Hepatic stellate cell (primary cell): ENCODE measurements at regions not wholly inside any gene's neighbourhood (a gene's known extent, or its start where the extent isn't known, plus 50 kb on each side); places are given as distances from the start of the nearest gene placed in this dataset.

Experiments
- DNase-seq: peaks from one replicate; pipeline ENCODE4 v3.0.0; 2011; ENCODE audit warnings: low spot score

GRCh38 chr20:57896563-57896962 lies 186.7 kb upstream of the PMEPA1 start:
- DNase-seq: no peak

- DNase-seq: no peak
These were observed 186.2 kb upstream of the PMEPA1 start for GRCh38 chr20:57896017-57896416.

GRCh38 chr20:57895161-57895855 lies 185.5 kb upstream of the PMEPA1 start:
- no peak for DNase-seq

- DNase-seq: no peak
These were observed 184.7 kb upstream of the PMEPA1 start for GRCh38 chr20:57894522-57894921.

GRCh38 chr20:57894096-57894495 lies 184.3 kb upstream of the PMEPA1 start:
- DNase-seq: no peak

- DNase-seq: no peak
These were observed 183.7 kb upstream of the PMEPA1 start for GRCh38 chr20:57893366-57893999.

- DNase-seq: no peak
These were observed 182.7 kb upstream of the PMEPA1 start for GRCh38 chr20:57892471-57892870.

GRCh38 chr20:57891014-57891413 lies 181.2 kb upstream of the PMEPA1 start:
- no peak for DNase-seq

GRCh38 chr20:57890202-57890800 lies 180.5 kb upstream of the PMEPA1 start:
- no peak for DNase-seq

GRCh38 chr20:57888591-57888990 lies 178.8 kb upstream of the PMEPA1 start:
- DNase-seq: no peak

- DNase-seq: no peak
These were observed 175.1 kb upstream of the PMEPA1 start for GRCh38 chr20:57884956-57885355.

GRCh38 chr20:57883761-57884160 lies 173.9 kb upstream of the PMEPA1 start:
- DNase-seq: no peak

- no peak for DNase-seq
These were observed 173.4 kb upstream of the PMEPA1 start for GRCh38 chr20:57883224-57883623.

- no peak for DNase-seq
These were observed 172.8 kb upstream of the PMEPA1 start for GRCh38 chr20:57882451-57883161.

GRCh38 chr20:57881466-57882385 lies 171.9 kb upstream of the PMEPA1 start:
- no peak for DNase-seq

GRCh38 chr20:57880571-57880892 lies 170.7 kb upstream of the PMEPA1 start:
- no peak for DNase-seq

- DNase-seq: no peak
These were observed 170.2 kb upstream of the PMEPA1 start for GRCh38 chr20:57879779-57880570.

GRCh38 chr20:57879437-57879778 lies 169.6 kb upstream of the PMEPA1 start:
- DNase-seq: no peak

GRCh38 chr20:57878786-57879424 lies 169.1 kb upstream of the PMEPA1 start:
- DNase-seq: no peak

- no peak for DNase-seq
These were observed 168.2 kb upstream of the PMEPA1 start for GRCh38 chr20:57877995-57878394.
